Superior temporal gyrus (tissue), 1 donor: ENCODE measurements at regions not wholly inside any gene's neighbourhood (a gene's known extent, or its start where the extent isn't known, plus 50 kb on each side); places are given as distances from the start of the nearest gene placed in this dataset.
"Not testable (repeated sequence)": the region's sequence is repeated elsewhere in the genome, so short reads cannot be mapped to it uniquely, and the experiment has no call there.

Experiments
- DNase-seq: peaks from one replicate; pipeline ENCODE4 v3.0.0-alpha.2; 2016; ENCODE audit errors: extremely low spot score

DNA sequence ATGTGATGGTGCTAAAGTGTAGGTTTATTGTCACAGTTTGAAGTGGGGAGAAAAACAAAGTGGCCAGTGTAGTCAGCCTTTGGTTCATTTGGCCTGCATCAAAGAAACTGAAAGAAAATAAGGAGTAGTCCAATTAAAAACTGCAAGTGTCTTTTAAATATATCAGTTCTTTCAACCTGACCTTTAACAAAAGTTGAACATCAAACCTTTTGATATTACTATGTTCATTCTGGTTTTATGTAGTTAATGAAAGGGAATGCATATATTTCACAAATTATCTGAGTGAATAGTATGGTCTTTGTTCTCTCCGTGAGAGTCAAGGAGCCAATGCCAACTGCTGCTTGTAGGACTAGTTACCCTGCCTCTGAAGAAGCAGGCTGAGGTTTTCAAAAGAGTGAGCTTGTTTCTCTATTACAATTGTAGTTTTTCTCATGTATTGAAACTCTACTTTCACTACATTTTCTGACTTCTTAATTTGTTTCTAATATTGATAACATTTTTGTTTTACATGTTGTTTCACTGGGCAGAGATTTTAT lies 1160.8 kb upstream of the LRRTM3 start:
- DNase-seq = peak; percentile 54

DNA sequence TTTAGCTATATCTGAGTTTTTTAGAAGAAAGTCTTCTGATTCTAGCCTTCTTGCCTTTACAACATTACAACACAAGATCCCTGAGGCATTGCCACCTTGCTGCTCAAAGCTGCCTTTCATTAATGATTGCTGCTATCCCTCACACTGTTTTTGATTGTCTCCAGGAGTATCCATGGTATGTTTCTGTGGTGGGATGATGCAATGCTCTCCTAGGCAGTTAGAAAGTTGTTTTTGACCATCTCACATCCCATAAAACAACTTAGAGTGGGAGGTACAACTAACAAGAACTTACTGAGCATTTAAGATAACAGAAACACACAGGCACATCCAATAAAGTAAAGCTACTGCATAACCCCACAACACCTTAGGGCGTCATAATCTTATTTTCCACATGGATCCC lies 1156.0 kb upstream of the LRRTM3 start:
- no peak for DNase-seq

DNA sequence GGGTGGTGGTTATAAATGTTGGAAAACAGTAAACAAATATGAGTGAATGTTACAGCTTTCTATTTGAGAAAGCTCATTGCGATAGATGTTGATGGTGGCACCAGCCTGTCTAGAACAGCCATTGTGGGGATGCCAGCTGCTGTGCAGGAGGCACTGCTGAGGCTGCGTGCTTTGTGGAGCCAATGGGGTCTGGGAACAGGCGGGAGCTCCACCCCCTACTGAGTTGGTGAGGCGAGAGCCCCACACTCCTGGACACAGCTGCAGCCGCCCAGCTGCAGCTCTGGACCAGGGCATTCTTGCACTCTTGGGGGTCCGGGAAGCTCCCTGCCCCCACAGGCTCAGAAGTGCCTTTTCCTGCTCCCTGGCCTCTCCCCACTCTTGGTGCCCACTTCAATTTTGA lies 1147.1 kb upstream of the LRRTM3 start:
- DNase-seq = no peak

DNA sequence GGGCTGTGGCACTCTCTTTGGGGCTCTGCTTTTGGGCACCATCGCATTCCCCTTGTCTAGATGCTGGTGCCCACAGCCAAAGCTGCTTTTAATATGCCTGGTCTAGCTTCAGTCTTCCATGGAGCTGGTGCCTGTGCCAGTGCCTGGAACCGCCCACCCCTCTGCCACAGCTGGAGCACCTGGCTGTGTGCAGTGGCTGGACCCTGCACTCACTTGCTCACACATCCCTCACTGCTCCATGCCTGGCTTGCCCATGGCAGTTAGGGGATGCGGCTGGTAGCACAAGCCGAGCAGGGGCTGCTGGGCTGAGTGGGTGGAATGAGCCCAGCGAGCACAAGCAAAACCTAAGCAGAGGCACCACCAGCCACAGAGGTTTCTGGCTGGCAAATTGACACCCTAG lies 1145.9 kb upstream of the LRRTM3 start:
- DNase-seq = no peak

DNA sequence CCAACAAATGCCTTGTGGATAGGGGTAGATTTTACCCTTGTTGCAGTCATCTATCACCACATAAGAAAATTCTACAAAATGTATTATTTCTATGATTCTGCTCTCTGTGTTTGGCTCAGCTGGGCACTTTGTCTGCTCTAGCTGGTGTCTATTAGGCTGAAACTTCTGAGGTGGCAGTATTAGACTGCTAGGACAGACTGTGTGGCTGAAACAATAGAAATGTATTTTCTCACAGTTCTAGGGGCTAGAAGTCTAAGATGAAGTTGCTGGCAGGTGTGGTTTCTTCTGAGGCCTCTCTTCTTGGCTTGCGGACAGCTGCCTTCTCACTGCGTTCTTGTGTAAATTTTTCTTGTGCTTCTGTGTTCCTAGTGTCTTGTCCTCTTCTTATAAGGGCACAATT lies 1139.6 kb upstream of the LRRTM3 start:
- no peak for DNase-seq

DNA sequence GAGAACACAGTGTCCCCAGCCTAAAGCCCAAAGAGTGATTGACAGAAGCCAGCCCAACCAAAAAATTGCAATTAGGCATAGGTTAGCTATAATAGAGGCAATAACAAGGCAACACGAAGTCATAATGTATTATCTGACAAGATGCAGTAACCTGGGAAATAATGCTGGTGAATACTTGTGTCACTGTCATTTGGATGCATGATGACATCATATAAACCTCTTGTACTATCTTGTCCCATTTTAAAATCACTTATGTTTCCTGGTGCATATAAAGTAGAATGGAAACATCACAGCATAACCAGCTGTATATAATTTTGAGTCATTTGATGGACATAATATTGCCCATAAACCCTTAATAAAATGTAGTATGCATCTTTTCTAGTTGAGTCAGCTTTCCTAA lies 1138.3 kb upstream of the LRRTM3 start:
- no peak for DNase-seq

DNA sequence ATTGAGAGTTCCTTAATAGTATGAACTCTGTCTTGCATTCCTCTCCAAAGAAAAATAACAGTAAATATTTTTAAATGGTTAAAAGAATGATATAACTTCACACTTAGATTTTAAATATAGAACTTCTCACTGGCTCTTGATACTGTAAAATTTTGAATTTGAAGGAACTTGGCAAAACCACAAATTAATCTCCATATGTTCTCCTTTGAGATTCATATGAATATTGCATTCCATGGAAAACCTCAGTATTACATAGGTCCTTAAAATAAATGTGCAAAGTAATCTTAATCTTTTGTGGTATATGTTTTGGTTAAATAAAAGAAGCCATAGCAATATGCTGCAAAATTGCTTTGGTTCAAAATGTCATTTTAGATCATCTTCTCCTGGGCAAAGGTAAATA lies 1137.6 kb upstream of the LRRTM3 start:
- DNase-seq = peak; percentile 26

DNA sequence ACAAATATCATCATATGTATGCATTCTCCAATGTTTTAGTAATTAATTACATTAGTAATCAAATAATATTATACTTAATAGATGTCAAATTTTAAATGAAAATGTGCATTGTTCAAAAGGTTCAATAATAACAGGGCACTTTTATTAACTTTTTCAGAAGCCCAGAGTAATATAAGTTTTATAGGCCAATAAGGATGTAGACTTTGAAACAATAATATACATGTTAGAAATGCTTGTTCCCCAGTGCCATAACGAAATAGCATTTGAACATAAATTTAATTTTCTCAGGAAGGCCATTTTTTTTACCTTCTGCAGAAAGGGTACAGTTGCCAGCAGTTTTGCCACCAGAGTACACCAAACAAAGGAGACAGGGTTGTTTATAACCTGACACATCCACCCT lies 1133.9 kb upstream of the LRRTM3 start:
- DNase-seq = no peak

DNA sequence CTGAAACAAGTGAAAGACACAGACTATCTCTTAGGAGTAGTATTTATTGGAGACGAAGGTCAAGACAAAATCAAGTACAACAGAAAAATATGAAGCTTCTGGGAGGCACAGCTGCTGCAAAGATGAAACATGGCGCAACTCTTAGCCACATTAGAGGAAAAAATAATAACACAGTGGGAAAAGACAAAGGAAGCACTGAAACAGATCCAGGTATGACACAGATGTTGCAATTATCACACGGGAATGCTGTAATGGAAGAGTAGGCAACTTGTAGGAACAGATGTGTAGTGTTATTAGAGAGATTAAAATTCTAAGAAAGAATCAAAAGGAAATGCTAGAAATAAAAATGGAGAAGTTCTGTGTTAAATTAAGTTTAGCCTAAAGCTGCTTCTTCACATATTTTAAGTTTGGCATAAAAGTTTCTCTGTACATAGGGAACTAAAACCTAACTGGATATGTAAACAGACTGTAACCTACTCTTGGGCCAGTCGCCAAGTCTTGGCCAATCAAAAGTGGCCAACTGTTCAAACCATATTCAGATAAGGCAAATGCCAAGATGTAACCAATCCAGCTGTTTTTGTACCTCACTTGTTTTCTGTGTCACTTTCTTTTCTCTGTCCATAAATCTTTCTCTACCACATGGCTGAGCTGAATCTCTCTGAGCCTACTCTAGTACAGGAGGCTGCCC lies 1132.0 kb upstream of the LRRTM3 start:
- DNase-seq = no peak

DNA sequence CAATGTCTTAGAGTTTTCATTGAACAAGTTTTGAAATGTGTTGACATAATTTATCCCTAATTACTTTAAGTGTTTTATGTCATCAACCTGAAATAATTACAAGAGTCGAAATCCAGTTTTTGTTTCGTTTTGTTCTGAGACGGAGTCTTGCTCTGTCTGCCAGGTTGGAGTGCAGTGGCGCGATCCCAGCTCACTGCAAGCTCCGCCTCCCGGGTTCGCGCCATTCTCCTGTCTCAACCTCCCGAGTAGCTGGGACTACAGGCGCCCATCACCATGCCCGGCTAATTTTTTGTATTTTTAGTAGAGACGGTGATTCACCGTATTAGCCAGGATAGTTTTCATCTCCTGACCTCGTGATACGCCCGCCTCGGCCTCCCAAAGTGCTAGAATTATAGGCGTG lies 1131.0 kb upstream of the LRRTM3 start:
- DNase-seq = not testable (repeated sequence)

DNA sequence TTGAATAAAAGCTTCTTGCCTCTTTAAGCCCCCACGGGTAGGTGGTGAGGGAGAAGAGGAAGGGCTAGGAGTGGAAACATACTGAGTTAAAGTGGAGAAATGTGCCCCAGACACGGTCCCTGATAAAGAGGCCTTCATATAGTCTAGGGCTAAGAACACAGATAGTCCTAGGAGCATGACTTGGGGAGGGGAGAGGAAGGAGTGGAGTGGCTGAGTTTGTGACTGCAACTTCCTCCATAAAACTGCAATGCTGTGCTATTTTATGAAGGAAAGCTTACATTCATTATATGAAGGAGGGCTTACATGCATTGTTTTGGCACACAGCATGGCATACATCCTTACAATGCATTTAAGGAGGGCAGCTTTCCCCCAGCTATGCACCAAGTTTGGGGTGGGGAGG lies 1129.4 kb upstream of the LRRTM3 start:
- DNase-seq = no peak

DNA sequence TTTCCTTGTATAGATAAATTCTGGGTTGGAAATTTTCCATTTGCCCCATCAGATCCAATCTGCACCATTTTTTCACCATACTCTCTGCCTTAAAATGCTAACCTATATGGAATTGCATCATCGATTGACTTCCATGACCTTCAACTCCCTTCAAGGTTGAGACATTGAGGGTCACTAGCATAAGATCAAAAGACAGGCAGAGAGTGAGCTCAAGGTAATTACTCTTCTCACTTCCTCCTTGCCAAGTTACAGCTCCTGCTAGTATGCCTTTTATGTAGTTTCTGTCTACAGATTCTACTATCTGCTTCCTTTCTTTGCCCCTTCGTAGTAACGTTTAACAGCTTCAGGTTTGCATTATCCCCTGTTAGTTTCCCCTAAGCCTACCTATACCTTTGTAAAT lies 1127.7 kb upstream of the LRRTM3 start:
- no peak for DNase-seq

DNA sequence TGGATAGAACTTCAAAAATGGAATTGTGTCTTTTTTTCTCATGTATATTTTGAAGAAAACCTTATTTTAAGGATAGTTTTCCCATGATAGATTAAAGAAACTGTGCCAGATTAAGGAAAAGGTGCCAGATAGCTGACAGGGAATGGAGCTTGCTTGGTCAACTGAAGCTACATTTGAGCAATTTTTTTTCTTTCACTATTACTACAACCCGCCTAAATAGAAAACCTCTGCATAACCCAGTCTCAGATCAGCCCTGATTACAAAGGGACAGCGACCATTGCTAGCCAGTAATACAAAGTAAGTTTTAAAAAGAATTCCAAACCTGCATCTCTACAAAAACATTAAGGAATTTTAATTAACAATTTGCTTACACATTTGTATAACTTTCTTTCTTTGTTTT lies 1123.4 kb upstream of the LRRTM3 start:
- DNase-seq = no peak

DNA sequence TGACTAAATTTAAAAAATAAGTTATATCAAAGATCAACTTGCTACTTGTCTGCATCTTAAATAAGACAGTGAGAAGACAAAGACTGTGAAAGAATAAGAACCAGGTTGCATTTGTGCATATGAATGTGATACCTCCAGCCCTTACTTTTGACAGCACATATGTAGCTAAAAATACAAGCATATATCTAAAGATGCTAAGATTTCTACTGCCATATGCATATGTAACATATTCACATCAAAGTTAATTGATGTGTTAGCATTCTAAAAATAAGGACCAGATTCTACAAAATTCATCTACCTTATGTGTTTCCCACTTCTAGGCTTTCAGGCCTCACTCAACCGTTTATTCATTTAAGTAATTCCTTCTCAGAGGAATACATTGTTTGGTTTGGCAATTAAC lies 1120.3 kb upstream of the LRRTM3 start:
- DNase-seq = peak; percentile 28

DNA sequence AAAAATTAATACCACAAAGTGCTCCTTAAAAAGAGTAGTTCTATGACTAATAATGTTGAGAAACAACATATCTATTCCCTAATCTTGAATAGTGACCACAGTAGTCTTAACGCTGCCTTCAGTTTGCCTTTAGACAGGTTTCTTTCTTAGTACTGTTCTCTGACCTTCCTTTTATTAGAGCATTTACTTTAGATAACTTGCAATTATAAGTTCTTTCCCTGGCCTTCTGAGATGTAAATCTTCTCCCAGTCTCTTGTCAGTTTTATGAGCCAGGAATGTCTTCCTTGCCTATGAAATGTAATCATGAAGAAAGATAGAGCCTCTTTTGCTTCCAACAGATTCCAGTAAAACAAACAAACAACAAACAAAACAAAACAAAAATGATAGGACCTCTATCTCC lies 1119.8 kb upstream of the LRRTM3 start:
- no peak for DNase-seq

DNA sequence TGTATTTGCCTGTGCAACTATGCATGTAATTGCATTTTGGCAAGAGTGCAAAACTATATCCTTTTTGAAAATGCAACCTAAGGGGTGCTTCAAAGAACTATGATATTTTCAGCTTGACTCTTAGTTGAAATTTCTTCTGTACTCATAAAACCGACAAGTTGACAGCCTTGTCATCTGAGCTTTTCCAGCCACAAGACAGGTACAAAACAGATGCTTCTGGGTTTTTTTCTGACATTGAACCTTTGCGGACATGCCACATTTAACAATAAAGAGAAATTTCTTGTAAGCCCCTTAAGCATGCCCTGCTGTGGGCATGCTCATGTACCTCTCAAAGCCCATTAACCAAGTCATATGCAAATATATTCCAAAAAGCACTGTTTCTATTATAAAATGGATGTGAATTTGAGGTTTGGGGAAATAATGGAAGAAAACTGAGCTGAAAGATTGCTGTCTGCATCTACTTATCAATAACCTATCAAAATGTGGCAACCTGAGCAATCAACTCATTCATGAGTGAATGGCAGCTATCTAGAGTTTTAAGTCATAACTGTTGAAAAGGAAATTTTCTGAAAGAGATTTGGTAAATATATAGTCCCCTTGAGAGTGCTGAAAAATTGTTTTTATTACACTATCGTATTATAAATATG lies 1117.0 kb upstream of the LRRTM3 start:
- no peak for DNase-seq

DNA sequence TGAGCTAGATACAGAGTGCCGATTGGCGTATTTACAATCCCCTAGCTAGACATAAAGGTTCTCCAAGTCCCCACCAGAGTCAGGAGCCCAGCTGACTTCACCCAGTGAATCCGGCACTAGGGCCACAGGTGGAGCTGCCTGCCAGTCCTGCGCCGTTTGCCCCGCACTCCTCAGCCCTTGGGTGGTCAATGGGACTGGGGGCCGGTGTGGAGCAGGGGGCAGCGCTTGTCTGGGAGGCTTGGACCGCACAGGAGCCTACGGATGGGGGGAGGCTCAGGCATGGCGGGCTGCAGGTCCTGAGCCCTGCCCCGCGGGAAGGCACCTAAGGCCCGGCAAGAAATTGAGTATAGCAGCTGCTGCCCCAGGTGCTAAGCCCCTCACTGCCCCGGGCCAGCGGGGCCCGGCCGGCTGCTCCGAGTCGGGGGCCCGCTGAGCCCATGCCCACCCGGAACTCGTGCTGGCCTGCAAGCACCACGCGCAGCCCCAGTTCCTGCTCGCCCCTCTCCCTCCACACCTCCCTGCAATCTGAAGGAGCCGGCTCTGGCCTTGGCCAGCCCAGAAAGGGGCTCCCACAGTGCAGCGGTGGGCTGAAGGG lies 1113.8 kb upstream of the LRRTM3 start:
- no peak for DNase-seq

DNA sequence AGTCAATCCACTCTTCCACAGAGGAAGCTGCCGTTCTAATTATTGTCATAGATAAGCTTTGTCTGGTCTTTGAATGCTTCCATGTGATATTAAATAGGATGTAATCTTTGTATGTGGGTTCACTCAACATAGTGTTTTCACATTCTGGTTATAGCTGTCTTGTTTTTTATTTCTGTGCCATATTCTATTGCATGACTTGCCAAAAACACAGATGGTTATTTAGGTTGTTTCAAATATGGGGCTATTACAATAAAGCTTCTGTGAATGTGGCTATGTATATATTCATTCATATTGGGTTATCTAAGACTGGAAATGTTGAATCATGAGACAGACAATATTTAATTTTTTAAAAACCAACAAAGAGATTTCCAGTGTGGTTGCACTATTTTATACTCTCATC lies 1109.3 kb upstream of the LRRTM3 start:
- no peak for DNase-seq

DNA sequence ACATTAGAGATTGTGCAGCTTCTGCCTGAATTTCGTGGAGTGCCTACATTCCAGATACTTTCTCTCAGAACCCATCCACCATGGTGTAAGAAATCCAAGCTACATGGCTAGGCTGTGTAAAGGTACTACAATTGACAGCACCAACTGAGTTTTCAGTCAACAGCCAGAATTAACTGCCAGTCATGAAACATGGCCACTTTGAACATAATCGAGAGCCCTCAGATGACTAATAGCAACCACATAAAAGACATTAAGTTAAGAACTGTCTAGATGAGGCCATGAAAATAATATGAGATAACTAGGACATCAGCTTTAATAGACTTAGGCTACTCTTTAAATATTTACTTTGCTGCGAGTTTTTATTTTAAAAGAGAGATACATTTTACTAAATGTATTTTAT lies 1106.8 kb upstream of the LRRTM3 start:
- no peak for DNase-seq

DNA sequence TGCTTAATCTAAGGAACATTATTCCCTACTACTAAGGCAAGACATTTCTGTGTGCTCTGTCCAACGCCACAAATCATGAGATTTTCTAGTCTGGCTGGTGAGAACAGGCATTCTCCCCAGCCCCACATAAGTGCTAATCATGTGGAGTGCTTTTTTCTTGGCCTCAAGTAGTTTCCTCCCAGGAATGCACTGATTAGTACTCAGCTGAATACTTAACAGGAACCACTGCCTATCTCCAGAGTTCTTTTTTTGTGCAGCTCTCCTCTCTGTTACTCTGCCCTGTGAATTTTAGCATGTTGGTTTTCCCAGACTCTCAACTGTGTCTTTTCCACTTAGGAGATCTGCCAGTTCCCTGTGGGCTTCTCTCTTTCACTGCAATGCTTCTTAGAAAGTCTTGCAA lies 1098.5 kb upstream of the LRRTM3 start:
- DNase-seq = no peak

DNA sequence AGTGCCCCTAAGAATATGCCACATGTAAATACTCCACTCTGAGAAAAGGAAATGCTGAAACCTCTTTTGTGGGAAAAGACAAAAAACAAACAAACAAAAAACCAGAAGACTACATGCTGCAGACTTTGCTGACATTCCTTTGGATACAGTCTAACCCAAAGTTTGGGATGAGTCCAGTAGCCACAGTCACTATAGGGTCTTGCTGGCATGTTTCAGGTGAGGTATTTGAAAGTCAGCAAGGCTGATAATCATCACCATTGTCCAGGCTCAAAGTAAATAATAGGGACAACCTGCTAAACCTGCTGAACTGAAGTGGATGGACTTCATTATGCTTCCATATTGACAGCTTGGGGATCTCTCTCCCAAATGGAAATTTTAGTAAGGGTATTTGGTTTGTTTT lies 1087.0 kb upstream of the LRRTM3 start:
- DNase-seq = no peak

DNA sequence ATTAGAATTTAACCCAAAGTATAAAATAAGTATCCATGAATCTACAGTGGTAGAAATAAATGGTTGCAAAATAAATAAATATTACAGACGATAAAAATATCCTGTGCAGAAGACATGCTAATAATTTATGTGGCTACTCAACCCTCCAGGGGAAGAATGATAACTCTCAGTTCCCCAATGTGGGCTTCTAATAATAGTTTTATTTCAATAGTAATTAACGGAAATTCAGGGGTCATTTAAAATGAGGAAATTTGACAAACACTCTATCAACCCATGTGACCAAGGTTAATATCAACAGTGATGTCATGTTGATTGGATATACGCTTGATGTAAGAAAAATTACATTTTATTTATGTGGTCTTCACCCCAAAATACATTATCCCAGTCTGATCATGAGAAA lies 1082.6 kb upstream of the LRRTM3 start:
- DNase-seq = no peak

DNA sequence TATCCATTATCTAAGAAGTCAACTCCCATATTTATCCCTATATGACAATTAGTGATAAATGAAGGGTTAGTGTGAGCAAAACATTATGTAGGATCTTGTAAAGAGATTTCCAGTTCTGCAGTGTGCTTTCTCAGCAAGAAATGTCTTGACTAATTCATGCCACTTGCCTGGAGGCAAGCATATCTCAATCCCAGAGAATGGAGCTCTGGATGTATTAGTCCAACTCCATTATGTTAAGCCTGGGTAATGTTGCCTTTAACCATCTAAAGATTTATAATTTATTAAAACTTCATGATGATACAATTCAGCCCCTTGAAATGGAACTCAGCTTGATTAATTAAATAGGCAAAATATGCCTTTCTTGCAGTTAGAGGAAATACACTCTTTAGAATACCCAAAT lies 1079.9 kb upstream of the LRRTM3 start:
- no peak for DNase-seq
